ENCODE measurements at regions not wholly inside any gene's neighbourhood (a gene's known extent, or its start where the extent isn't known, plus 50 kb on each side); places are given as distances from the start of the nearest gene placed in this dataset.

DNA sequence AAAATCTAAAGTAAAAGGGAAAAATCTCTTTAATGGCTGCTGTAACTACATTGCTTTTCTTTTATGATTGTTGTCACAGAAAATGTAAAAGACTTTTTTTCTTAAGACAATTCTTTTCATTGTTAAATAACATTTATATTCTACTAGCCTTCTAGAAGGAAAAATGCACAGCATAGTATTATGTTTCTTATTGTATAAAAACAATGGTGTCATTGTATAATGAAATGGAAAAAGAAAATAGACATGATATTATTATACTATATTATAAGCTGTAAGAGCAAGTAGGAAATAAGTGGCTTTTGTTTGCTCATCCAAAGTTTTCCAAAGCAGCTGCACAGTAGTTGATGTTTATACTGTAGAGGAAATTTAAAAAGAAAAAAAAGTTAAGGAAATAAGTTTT, 1021.7 kb downstream of the EFNA5 start:
- H3K4me3 ChIP-seq (ENCODE audit: low read depth, low read length): no peak overlapping the region
- no peak for DNase-seq (ENCODE audit: low read depth)
- TF ChIP-seq, protein P1, sequence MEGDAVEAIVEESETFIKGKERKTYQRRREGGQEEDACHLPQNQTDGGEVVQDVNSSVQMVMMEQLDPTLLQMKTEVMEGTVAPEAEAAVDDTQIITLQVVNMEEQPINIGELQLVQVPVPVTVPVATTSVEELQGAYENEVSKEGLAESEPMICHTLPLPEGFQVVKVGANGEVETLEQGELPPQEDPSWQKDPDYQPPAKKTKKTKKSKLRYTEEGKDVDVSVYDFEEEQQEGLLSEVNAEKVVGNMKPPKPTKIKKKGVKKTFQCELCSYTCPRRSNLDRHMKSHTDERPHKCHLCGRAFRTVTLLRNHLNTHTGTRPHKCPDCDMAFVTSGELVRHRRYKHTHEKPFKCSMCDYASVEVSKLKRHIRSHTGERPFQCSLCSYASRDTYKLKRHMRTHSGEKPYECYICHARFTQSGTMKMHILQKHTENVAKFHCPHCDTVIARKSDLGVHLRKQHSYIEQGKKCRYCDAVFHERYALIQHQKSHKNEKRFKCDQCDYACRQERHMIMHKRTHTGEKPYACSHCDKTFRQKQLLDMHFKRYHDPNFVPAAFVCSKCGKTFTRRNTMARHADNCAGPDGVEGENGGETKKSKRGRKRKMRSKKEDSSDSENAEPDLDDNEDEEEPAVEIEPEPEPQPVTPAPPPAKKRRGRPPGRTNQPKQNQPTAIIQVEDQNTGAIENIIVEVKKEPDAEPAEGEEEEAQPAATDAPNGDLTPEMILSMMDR (IDR thresholded peaks at IDR 0.05; ENCODE audit: low read depth, low read length, missing control alignments): no peak

DNA sequence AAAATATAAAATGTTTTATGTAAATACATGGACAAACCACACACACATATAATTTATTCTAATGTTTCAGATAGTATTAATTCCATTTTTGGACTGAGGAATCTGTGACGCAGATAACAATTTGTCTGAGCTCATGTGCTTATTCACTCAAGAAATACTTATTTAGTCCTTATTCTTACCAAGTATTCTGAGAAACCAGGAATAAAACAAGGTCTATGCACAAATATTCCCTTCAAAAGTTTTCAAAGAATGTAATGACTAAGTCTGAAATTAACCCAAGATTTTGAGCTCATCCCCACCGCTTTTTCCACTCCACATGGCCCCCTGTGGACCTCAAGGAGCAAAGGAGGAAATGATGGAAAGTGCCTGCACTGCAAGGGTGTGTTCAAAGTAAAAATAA, 1022.3 kb downstream of the EFNA5 start:
- no peak overlapping the region for H3K4me3 ChIP-seq (ENCODE audit: low read depth, low read length)
- DNase-seq (ENCODE audit: low read depth): no peak
- TF ChIP-seq, protein P1 (IDR thresholded peaks at IDR 0.05; ENCODE audit: low read depth, low read length, missing control alignments): no peak

DNA sequence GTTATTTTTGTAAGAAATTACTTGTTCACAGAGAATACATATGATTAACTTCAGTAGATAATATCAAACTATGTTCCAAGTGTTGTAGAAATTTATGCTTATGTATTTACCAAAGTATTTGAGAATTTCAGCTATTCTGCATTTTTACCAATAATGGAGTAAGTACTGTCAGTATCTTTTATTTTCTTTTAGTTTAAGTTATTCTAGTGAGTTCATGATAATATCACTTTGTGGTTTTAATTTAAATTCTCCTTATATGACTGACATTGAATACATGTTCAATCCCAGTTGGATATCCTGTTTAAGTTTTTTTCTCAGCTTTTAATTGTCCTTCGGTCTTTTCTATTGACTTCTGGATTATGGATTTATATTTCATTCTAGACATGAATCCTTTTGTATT, 1024.6 kb downstream of the EFNA5 start:
- H3K4me3 ChIP-seq (ENCODE audit: low read depth, low read length): no peak overlapping the region
- TF ChIP-seq, protein P1 (IDR thresholded peaks at IDR 0.05; ENCODE audit: low read depth, low read length, missing control alignments): no peak

DNA sequence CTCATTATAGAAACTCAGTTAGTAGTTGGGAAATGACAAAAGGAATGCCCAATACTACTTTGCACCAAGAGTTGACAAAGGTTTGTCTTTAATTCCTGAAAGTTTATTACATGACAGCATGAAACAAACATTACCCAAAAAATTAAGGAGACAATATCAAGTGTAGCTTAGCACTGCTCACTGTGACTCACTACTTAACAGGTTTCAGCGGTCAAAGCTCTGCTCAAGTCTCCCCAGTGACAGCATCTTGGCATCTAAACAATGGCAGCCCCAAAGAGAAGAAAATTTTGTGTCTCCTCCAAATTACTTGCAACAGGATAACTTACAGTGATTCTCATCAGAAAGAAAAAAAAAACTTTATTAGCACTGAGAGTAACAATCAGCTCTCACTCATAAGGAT, 1030.2 kb downstream of the EFNA5 start:
- TF ChIP-seq, protein P1 (IDR thresholded peaks at IDR 0.05; ENCODE audit: low read depth, low read length, missing control alignments): no peak
- DNase-seq (ENCODE audit: low read depth): no peak
- H3K4me3 ChIP-seq (ENCODE audit: low read depth, low read length): no peak overlapping the region

More for the DNA sequence above, 1024.6 kb downstream of the EFNA5 start:
- no peak for DNase-seq (ENCODE audit: low read depth)

DNA sequence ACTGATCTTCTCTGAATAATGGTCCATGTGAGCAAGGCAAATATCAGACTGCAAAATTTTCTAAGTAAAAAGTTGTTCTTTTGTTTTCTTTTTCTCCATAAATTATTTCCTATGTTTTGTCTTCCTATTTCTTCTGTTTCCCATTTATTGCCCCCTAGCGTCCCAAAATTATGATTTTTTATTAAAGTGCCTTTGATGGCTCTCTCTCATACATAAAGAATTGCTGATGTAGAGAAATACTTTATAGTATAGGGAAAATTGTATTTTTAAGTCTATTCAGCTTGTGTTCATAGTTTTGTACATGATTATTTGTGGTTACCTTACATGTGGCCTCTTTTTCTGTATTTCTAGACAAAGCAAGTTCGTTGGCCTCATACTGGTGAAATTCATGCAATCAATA, 1031.2 kb downstream of the EFNA5 start:
- no peak overlapping the region for H3K4me3 ChIP-seq (ENCODE audit: low read depth, low read length)
- TF ChIP-seq, protein P1 (IDR thresholded peaks at IDR 0.05; ENCODE audit: low read depth, low read length, missing control alignments): no peak
- no peak for DNase-seq (ENCODE audit: low read depth)

DNA sequence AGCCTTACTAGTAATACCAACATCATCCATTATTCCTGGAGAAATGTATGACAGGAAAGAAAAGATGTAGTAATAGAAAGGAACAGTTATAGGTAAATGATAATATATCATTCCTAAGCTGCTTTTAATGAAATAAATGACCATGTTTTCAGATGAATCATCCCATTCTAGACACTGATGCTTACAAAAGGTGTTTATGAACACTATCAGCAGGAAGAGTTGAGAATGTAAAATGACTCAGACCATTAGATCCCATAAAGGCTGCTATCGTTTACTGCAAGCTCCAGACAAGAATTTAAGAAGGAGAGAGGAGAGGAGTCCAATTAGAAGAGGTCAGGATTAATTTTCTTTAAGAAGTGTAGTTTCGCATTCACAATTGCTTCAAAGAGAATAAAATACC, 1033.5 kb downstream of the EFNA5 start:
- DNase-seq (ENCODE audit: low read depth): no peak
- TF ChIP-seq, protein P1 (IDR thresholded peaks at IDR 0.05; ENCODE audit: low read depth, low read length, missing control alignments): no peak

DNA sequence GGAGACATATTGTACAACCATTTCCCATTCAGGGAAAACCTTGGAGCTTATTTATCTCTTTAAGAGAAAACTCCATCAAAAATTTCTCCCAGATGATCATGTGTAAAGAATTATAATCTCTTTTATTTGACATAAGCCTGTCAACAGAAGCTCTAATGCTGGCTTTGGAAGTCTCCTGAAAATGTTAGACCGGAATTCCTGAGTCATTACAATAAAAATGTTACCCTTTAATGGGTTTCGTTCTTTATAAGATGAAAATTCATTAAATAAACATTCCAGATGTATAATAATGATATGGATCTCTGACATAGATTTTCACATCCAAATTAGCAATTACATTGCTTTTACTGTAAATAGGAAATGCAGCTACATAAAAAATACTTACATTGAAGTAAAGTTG, 1036.4 kb downstream of the EFNA5 start:
- DNase-seq (ENCODE audit: low read depth): no peak
- no peak overlapping the region for H3K4me3 ChIP-seq (ENCODE audit: low read depth, low read length)
- TF ChIP-seq, protein P1 (IDR thresholded peaks at IDR 0.05; ENCODE audit: low read depth, low read length, missing control alignments): no peak

More for the DNA sequence above, 1033.5 kb downstream of the EFNA5 start:
- H3K4me3 ChIP-seq (ENCODE audit: low read depth, low read length): no peak overlapping the region

Data from GM12864 (cell line).